HEK293 (cell line): ENCODE measurements at regions not wholly inside any gene's neighbourhood (a gene's known extent, or its start where the extent isn't known, plus 50 kb on each side); places are given as distances from the start of the nearest gene placed in this dataset.

Experiments used
- CTCF ChIA-PET: fragments of 350-600 bp; formaldehyde crosslinking; extraction: SDS; loops from one replicate; lab custom pipeline; 2021; ENCODE audit warnings: antibody characterized with exemption; lab: Yijun Ruan, JAX
- POLR2A ChIA-PET: fragments of 300-600 bp; formaldehyde crosslinking; extraction: SDS; loops from one replicate; lab custom pipeline; 2020; ENCODE audit warnings: antibody characterized with exemption, inconsistent platforms; lab: Yijun Ruan, JAX
- H3K27ac ChIP-seq: fragments of 200-500 bp; sonication (Bioruptor generic); 2 replicates; pipeline ENCODE4 v1.5.1; 2014; ENCODE audit warnings: low read depth, low read length, control low read depth, inconsistent platforms; ENCODE audit errors: extremely low read depth
- H3K36me3 ChIP-seq, 2 experiments: fragments of 200-500 bp in 1 of 2; sonication (Bioruptor generic) in 1 of 2; 1 replicate in 1 of 2; 2 replicates in 1 of 2; pipeline ENCODE4 v1.5.1; 2014 to 2017; ENCODE audit warnings: inconsistent platforms in 2 of 2, low read length in 2 of 2; ENCODE audit not compliant: control insufficient read depth in 2 of 2, insufficient read depth in 1 of 2
- H3K4me1 ChIP-seq: fragments of 200-500 bp; sonication (Bioruptor generic); 2 replicates; pipeline ENCODE4 v1.5.1; 2014; ENCODE audit warnings: mild to moderate bottlenecking, low read length, inconsistent platforms; ENCODE audit not compliant: control insufficient read depth, insufficient read depth
- H3K4me3 ChIP-seq: 2 replicates; pipeline ENCODE4 v1.5.1; 2011; ENCODE audit warnings: low read depth, mild to moderate bottlenecking, control low read depth, low read length, moderate library complexity
- H3K9me3 ChIP-seq: fragments of 200-500 bp; sonication (Bioruptor generic); 2 replicates; pipeline ENCODE4 v1.5.1; 2014; ENCODE audit warnings: low read depth, low read length, inconsistent platforms; ENCODE audit not compliant: control insufficient read depth, insufficient read depth
- GLI4 ChIP-seq: fragments of 450-650 bp; formaldehyde crosslinking; IDR thresholded peaks from 2 replicates; pipeline ENCODE4 v1.5.1; 2016; ENCODE audit warnings: missing biosample characterization, missing genetic modification characterization
- SCRT2 ChIP-seq: fragments of 450-650 bp; formaldehyde crosslinking; IDR thresholded peaks from 2 replicates; pipeline ENCODE4 v1.5.1; 2016; ENCODE audit warnings: missing biosample characterization, missing genetic modification characterization
- YY1 ChIP-seq: fragments of 450-650 bp; formaldehyde crosslinking; IDR thresholded peaks from 2 replicates; pipeline ENCODE4 v1.5.1; 2018; ENCODE audit warnings: missing biosample characterization, missing genetic modification characterization
- ZBTB11 ChIP-seq: fragments of 450-650 bp; formaldehyde crosslinking; conservative IDR thresholded peaks from 2 replicates; pipeline ENCODE4 v1.5.1; 2016; ENCODE audit warnings: low read depth, missing biosample characterization, missing genetic modification characterization
- ZNF140 ChIP-seq: fragments of 450-650 bp; formaldehyde crosslinking; IDR thresholded peaks from 2 replicates; pipeline ENCODE4 v1.5.1; 2016; ENCODE audit warnings: missing biosample characterization, missing genetic modification characterization
- ZNF37A ChIP-seq: fragments of 450-650 bp; IDR thresholded peaks from 2 replicates; pipeline ENCODE4 v1.5.1; 2018; ENCODE audit warnings: missing biosample characterization, missing genetic modification characterization
- ZNF423 ChIP-seq: fragments of 450-650 bp; formaldehyde crosslinking; IDR thresholded peaks from 2 replicates; pipeline ENCODE4 v1.5.1; 2016; ENCODE audit warnings: missing biosample characterization, missing genetic modification characterization
- ZNF555 ChIP-seq: fragments of 450-650 bp; formaldehyde crosslinking; conservative IDR thresholded peaks from 2 replicates; pipeline ENCODE4 v1.5.1; 2017; ENCODE audit warnings: missing biosample characterization, mild to moderate bottlenecking, missing genetic modification characterization, inconsistent platforms
- ZNF76 ChIP-seq: fragments of 450-650 bp; formaldehyde crosslinking; IDR thresholded peaks from 2 replicates; pipeline ENCODE4; 2016; ENCODE audit warnings: low read depth, missing biosample characterization, missing genetic modification characterization, borderline replicate concordance
- ZNF792 ChIP-seq: fragments of 450-650 bp; formaldehyde crosslinking; IDR thresholded peaks from 2 replicates; pipeline ENCODE4 v1.5.1; 2016; ENCODE audit warnings: missing biosample characterization, missing genetic modification characterization
- TF ChIP-seq, protein P1 (sequence below): IDR thresholded peaks from 2 replicates; pipeline ENCODE4 v1.6.1; 2011; ENCODE audit warnings: mild to moderate bottlenecking, low read depth, low read length, borderline replicate concordance
- TF ChIP-seq, protein P2 (sequence below): fragments of 450-650 bp; formaldehyde crosslinking; IDR thresholded peaks from 2 replicates; pipeline ENCODE4 v1.5.0; 2017; ENCODE audit warnings: missing biosample characterization, missing genetic modification characterization, borderline replicate concordance
- TF ChIP-seq, protein P3 (sequence below): fragments of 450-650 bp; formaldehyde crosslinking; IDR thresholded peaks from 2 replicates; pipeline ENCODE4 v1.5.1; 2016; ENCODE audit warnings: missing biosample characterization, missing genetic modification characterization
- TF ChIP-seq, protein P4 (sequence below): fragments of 450-650 bp; formaldehyde crosslinking; IDR thresholded peaks from 2 replicates; pipeline ENCODE4 v1.5.1; 2017; ENCODE audit warnings: missing biosample characterization, missing genetic modification characterization

DNA sequence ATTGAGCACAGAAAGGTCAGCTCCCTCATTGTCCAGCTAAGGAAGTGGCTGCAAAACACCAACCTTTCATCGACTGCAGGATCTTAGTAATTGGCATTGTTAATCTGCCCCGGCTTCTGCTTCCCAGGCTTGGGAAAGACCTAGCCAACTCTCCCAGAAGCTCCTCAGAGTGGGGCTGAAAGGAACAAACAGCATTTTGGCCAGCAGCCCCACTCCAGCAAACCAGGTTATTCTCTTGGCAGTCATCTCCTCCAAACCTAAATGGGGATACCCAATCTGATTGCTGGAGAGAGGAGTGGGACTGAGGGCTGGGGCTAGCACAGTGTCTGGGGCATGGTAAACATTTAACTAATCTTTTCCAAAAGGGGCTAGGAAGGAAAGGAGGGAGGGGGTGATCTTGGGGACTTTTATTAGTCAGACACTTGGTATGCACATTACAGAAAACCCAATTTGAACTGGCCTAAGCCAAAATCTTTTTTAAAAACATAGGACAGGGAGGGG is 294.4 kb downstream of the MN1 start (continued):
- no peak for TF ChIP-seq ZBTB11
- no peak for TF ChIP-seq SCRT2 (tag by site-specific recombination)
- TF ChIP-seq ZNF423 (tag by site-specific recombination), result no peak
- no peak for TF ChIP-seq ZNF555 (tag by site-specific recombination)
- no peak for TF ChIP-seq GLI4 (tag by site-specific recombination)
- TF ChIP-seq, protein P1, sequence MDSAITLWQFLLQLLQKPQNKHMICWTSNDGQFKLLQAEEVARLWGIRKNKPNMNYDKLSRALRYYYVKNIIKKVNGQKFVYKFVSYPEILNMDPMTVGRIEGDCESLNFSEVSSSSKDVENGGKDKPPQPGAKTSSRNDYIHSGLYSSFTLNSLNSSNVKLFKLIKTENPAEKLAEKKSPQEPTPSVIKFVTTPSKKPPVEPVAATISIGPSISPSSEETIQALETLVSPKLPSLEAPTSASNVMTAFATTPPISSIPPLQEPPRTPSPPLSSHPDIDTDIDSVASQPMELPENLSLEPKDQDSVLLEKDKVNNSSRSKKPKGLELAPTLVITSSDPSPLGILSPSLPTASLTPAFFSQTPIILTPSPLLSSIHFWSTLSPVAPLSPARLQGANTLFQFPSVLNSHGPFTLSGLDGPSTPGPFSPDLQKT, result no peak
- TF ChIP-seq, all 188 proteins: peak for 0

DNA sequence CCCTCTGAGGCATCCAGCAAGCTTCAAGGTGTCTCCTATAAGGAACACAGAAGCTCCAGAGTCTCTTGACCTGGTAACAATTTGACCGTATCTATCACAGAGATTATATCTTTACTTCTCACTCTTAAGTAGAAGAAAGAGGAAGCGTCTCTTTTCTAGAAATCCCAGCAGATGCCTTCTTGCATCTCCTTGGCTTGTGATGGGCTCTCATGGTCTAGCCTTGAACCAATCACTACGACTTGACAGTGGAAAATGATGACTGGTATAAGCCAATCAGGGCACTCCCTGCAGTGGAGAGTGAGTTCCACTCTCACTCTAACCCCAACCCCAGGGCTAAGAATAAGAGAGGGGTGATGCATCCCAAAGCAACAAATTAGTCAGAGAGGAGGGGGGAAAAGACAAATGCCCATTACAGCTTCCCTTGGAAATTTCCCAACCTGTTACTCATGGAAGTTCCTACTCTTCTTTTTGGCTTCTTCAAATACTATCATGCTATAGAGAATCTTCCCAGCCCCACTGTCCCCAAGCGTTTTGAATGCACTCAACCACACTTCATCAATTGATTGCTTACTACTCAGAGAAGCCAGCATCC is 293.5 kb downstream of the MN1 start:
- no peaks in the 10 kb centered on the region for H3K36me3 ChIP-seq
- H3K4me3 ChIP-seq, result no peak overlapping the region
- TF ChIP-seq, protein P2, sequence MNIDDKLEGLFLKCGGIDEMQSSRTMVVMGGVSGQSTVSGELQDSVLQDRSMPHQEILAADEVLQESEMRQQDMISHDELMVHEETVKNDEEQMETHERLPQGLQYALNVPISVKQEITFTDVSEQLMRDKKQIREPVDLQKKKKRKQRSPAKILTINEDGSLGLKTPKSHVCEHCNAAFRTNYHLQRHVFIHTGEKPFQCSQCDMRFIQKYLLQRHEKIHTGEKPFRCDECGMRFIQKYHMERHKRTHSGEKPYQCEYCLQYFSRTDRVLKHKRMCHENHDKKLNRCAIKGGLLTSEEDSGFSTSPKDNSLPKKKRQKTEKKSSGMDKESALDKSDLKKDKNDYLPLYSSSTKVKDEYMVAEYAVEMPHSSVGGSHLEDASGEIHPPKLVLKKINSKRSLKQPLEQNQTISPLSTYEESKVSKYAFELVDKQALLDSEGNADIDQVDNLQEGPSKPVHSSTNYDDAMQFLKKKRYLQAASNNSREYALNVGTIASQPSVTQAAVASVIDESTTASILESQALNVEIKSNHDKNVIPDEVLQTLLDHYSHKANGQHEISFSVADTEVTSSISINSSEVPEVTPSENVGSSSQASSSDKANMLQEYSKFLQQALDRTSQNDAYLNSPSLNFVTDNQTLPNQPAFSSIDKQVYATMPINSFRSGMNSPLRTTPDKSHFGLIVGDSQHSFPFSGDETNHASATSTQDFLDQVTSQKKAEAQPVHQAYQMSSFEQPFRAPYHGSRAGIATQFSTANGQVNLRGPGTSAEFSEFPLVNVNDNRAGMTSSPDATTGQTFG, result no peak
- TF ChIP-seq ZNF76 (tag by site-specific recombination) (no peak), ZNF140 (tag by site-specific recombination) (no peak), YY1 (tag by site-specific recombination) (no peak)
- TF ChIP-seq, protein P3, sequence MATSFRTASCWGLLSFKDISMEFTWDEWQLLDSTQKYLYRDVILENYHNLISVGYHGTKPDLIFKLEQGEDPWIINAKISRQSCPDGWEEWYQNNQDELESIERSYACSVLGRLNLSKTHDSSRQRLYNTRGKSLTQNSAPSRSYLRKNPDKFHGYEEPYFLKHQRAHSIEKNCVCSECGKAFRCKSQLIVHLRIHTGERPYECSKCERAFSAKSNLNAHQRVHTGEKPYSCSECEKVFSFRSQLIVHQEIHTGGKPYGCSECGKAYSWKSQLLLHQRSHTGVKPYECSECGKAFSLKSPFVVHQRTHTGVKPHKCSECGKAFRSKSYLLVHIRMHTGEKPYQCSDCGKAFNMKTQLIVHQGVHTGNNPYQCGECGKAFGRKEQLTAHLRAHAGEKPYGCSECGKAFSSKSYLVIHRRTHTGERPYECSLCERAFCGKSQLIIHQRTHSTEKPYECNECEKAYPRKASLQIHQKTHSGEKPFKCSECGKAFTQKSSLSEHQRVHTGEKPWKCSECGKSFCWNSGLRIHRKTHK (tag by site-specific recombination), result no peak
- no peaks in the 10 kb centered on the region; the same call in 1 of the 2 replicates for H3K4me1 ChIP-seq
- ChIA-PET CTCF (interaction anchor here (0.6 to 1.2 kb wide), 4 partner anchors 47 to 1142 kb away, joined by 3 to 4 read pairs (median 3); no protein-coding TSS in a partner anchor), POLR2A (no interaction called here)
- H3K27ac ChIP-seq, result no peak overlapping the region
- no peaks in the 10 kb centered on the region for H3K9me3 ChIP-seq

GRCh38 chr22:27509132-27509920 is 292.2 kb downstream of the MN1 start:
- H3K4me1 ChIP-seq, result no peaks in the 10 kb centered on the region; the same call in 1 of the 2 replicates
- CTCF ChIA-PET, result interaction anchor here (0.7 kb wide), 1 partner anchor 109 kb away, joined by 4 read pairs; no protein-coding TSS in a partner anchor
- no peaks in the 10 kb centered on the region for H3K36me3 ChIP-seq
- no peaks in the 10 kb centered on the region for H3K9me3 ChIP-seq
- TF ChIP-seq ZNF792 (no peak), ZNF37A (tag by site-specific recombination) (peak; percentile 99)
- TF ChIP-seq, protein P4, sequence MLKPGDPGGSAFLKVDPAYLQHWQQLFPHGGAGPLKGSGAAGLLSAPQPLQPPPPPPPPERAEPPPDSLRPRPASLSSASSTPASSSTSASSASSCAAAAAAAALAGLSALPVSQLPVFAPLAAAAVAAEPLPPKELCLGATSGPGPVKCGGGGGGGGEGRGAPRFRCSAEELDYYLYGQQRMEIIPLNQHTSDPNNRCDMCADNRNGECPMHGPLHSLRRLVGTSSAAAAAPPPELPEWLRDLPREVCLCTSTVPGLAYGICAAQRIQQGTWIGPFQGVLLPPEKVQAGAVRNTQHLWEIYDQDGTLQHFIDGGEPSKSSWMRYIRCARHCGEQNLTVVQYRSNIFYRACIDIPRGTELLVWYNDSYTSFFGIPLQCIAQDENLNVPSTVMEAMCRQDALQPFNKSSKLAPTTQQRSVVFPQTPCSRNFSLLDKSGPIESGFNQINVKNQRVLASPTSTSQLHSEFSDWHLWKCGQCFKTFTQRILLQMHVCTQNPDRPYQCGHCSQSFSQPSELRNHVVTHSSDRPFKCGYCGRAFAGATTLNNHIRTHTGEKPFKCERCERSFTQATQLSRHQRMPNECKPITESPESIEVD (tag by site-specific recombination), result no peak
- H3K4me3 ChIP-seq, result no peak overlapping the region
- POLR2A ChIA-PET, result no interaction called here
- H3K27ac ChIP-seq, result no peak overlapping the region
